ENCODE measurements at regions not wholly inside any gene's neighbourhood (a gene's known extent, or its start where the extent isn't known, plus 50 kb on each side); places are given as distances from the start of the nearest gene placed in this dataset.
A peak's percentile ranks its signal among the peaks of the same experiment; 100 is the strongest.

- H3K27ac ChIP-seq (ENCODE audit: low read depth, low read length) = no peak overlapping the region
- no peaks in the 10 kb centered on the region for H3K9me3 ChIP-seq (ENCODE audit: control insufficient read depth, low read length)
- Mint-ChIP-seq H3K27ac (no peak overlapping the region), H3K4me1 (no peaks in the 10 kb centered on the region), H3K4me3 (no peak overlapping the region), H3K27me3 (ENCODE audit: insufficient read depth) (no peaks in the 10 kb centered on the region), H3K9me3 (no peaks in the 10 kb centered on the region), H3K36me3 (ENCODE audit: low read depth) (no peaks in the 10 kb centered on the region)
- no peaks in the 10 kb centered on the region for H3K4me1 ChIP-seq (ENCODE audit: control insufficient read depth, insufficient read depth, low read length)
- no peak overlapping the region for H3K4me3 ChIP-seq (ENCODE audit: low read length)
- H3K9ac ChIP-seq (ENCODE audit: extremely low read depth, low read length, poor library complexity, severe bottlenecking) = no peak overlapping the region
- 93% methylated on average over 1 of the region's 1 CpG; no CpG with 5 or more reads in 1 of the 2 experiments for WGBS, 2 experiments (ENCODE audit: insufficient coverage in 1 of 2, insufficient read length in 1 of 2)
- DNase-seq = no peak
- peak; percentile 43 for TF ChIP-seq CTCF (conservative IDR thresholded peaks at IDR 0.05)
- no peaks in the 10 kb centered on the region for H3K36me3 ChIP-seq (ENCODE audit: control insufficient read depth, insufficient read depth, low read length)
- H3K27me3 ChIP-seq (ENCODE audit: control insufficient read depth, insufficient read depth, low read length, poor library complexity, severe bottlenecking) = no peaks in the 10 kb centered on the region
These were observed 247.1 kb upstream of the UBE2E3 start for GRCh38 chr2:180733330-180733729.

- Mint-ChIP-seq H3K4me3 (no peak overlapping the region), H3K27me3 (ENCODE audit: insufficient read depth) (no peaks in the 10 kb centered on the region), H3K36me3 (ENCODE audit: low read depth) (no peaks in the 10 kb centered on the region), H3K4me1 (no peaks in the 10 kb centered on the region), H3K9me3 (no peaks in the 10 kb centered on the region), H3K27ac (no peak overlapping the region)
- Histone ChIP-seq H3K4me1 (ENCODE audit: control insufficient read depth, insufficient read depth, low read length) (no peaks in the 10 kb centered on the region), H3K9me3 (ENCODE audit: control insufficient read depth, low read length) (no peaks in the 10 kb centered on the region), H3K4me3 (ENCODE audit: low read length) (no peak overlapping the region), H3K27me3 (ENCODE audit: control insufficient read depth, insufficient read depth, low read length, poor library complexity, severe bottlenecking) (no peaks in the 10 kb centered on the region), H3K9ac (ENCODE audit: extremely low read depth, low read length, poor library complexity, severe bottlenecking) (no peak overlapping the region), H3K36me3 (ENCODE audit: control insufficient read depth, insufficient read depth, low read length) (no peaks in the 10 kb centered on the region), H3K27ac (ENCODE audit: low read depth, low read length) (no peak overlapping the region)
- no peak for DNase-seq
- no peak for TF ChIP-seq CTCF (conservative IDR thresholded peaks at IDR 0.05)
- 93 to 100% methylated on average over 2 to 3 of the region's 3 CpGs for WGBS, 2 experiments (ENCODE audit: insufficient coverage in 1 of 2, insufficient read length in 1 of 2)
These were observed 248.1 kb upstream of the UBE2E3 start for GRCh38 chr2:180732337-180732736.

GRCh38 chr2:180730976-180731375 lies 249.4 kb upstream of the UBE2E3 start:
- no peak for DNase-seq
- Histone ChIP-seq H3K9ac (ENCODE audit: extremely low read depth, low read length, poor library complexity, severe bottlenecking) (no peak overlapping the region), H3K36me3 (ENCODE audit: control insufficient read depth, insufficient read depth, low read length) (no peaks in the 10 kb centered on the region), H3K4me1 (ENCODE audit: control insufficient read depth, insufficient read depth, low read length) (no peaks in the 10 kb centered on the region), H3K4me3 (ENCODE audit: low read length) (no peak overlapping the region), H3K27ac (ENCODE audit: low read depth, low read length) (no peak overlapping the region), H3K27me3 (ENCODE audit: control insufficient read depth, insufficient read depth, low read length, poor library complexity, severe bottlenecking) (no peaks in the 10 kb centered on the region), H3K9me3 (ENCODE audit: control insufficient read depth, low read length) (no peaks in the 10 kb centered on the region)
- H3K27ac Mint-ChIP-seq = no peak overlapping the region
- no peaks in the 10 kb centered on the region for H3K36me3 Mint-ChIP-seq (ENCODE audit: low read depth)
- H3K4me1 Mint-ChIP-seq = no peaks in the 10 kb centered on the region
- H3K4me3 Mint-ChIP-seq = no peak overlapping the region
- no peak for TF ChIP-seq CTCF (conservative IDR thresholded peaks at IDR 0.05)
- H3K9me3 Mint-ChIP-seq = no peaks in the 10 kb centered on the region
- H3K27me3 Mint-ChIP-seq (ENCODE audit: insufficient read depth) = no peaks in the 10 kb centered on the region
- 97 to 100% methylated on average over 1 to 2 of the region's 2 CpGs for whole genome bisulfite sequencing, 2 experiments (ENCODE audit: insufficient coverage in 1 of 2, insufficient read length in 1 of 2)
